ENCODE measurements at regions not wholly inside any gene's neighbourhood (a gene's known extent, or its start where the extent isn't known, plus 50 kb on each side); places are given as distances from the start of the nearest gene placed in this dataset.

- CTCF ChIA-PET = interaction anchor here (2.2 to 3.4 kb wide), 2 partner anchors 459 to 613 kb away, joined by 6 to 21 read pairs; no protein-coding TSS in a partner anchor
- H3K27ac Mint-ChIP-seq = no peak overlapping the region
- H3K36me3 Mint-ChIP-seq = no peaks in the 10 kb centered on the region
- H3K27me3 Mint-ChIP-seq = peaks cover 21% of the 10 kb centered on the region
- no peaks in the 10 kb centered on the region for H3K4me1 Mint-ChIP-seq
- no peak overlapping the region for H3K4me3 Mint-ChIP-seq
- no peaks in the 10 kb centered on the region for H3K9me3 Mint-ChIP-seq
- DNase-seq = no peak
Observed at GRCh38 chr2:235133837-235134236, 182.0 kb downstream of the SH3BP4 start.

DNA sequence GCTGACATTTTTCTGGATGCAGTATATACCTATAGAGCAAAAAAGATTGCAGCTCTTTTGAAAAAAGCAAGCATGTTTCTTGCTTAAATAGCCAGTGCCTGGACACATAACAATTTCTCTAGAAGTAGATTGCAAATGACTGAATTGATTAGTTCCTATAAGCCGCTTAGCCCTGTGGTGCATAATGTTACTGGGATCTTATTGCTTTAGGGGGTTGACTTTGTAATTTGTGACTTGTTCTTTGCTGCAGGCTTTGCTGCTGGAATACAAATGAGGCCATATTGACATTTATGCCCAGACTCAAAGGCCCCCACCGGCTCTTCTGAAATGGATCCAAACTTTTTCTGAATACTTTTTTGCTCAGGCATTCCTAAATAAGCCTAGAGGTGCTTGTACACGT lies 182.6 kb downstream of the SH3BP4 start:
- Mint-ChIP-seq H3K27me3 (peaks cover 21% of the 10 kb centered on the region), H3K4me3 (no peak overlapping the region), H3K4me1 (no peaks in the 10 kb centered on the region), H3K9me3 (no peaks in the 10 kb centered on the region), H3K27ac (no peak overlapping the region), H3K36me3 (no peaks in the 10 kb centered on the region)
- CTCF ChIA-PET = interaction anchor here (1.1 to 3.4 kb wide), 3 partner anchors 14 to 612 kb away, joined by 5 to 21 read pairs (median 6); no protein-coding TSS in a partner anchor
- no peak for DNase-seq

GRCh38 chr2:235135195-235135965 lies 183.6 kb downstream of the SH3BP4 start:
- Mint-ChIP-seq H3K27me3 (peaks cover 21% of the 10 kb centered on the region), H3K9me3 (no peaks in the 10 kb centered on the region), H3K4me1 (no peaks in the 10 kb centered on the region), H3K36me3 (no peaks in the 10 kb centered on the region), H3K27ac (no peak overlapping the region), H3K4me3 (no peak overlapping the region)
- DNase-seq = no peak
- CTCF ChIA-PET = interaction anchor here (0.6 to 3.4 kb wide), 7 partner anchors 15 to 611 kb away, joined by 3 to 21 read pairs (median 4); no protein-coding TSS in a partner anchor

- Mint-ChIP-seq H3K27me3 (peaks cover 21% of the 10 kb centered on the region), H3K9me3 (no peaks in the 10 kb centered on the region), H3K4me1 (no peaks in the 10 kb centered on the region), H3K27ac (no peak overlapping the region), H3K4me3 (no peak overlapping the region), H3K36me3 (no peaks in the 10 kb centered on the region)
- CTCF ChIA-PET = interaction anchor here (0.6 to 3.4 kb wide), 6 partner anchors 416 to 610 kb away, joined by 3 to 21 read pairs (median 4); no protein-coding TSS in a partner anchor
- peak; percentile 64 for DNase-seq
Observed at GRCh38 chr2:235135990-235136561, 184.3 kb downstream of the SH3BP4 start.

DNA sequence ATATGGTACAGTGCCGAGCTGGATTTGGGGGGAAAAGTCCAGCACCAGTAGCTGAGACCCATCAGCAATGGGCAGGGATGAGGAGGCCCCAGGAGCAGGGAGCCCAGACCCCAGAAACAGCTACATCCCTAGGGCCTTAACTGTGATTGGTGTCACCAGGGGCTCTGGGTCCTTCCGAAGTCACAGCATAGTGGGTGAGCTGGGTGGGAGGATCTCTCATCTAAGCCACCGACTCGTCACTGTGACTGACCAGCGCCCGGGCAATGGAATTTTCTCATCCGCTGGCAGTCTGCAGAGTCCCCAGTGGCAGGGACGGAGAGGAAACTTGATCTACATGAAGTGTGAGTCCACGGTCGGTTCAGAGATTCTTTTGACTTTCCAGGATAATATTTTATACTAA lies 186.5 kb downstream of the SH3BP4 start:
- Mint-ChIP-seq H3K4me1 (no peaks in the 10 kb centered on the region), H3K27ac (no peak overlapping the region), H3K9me3 (no peaks in the 10 kb centered on the region), H3K27me3 (peaks cover 21% of the 10 kb centered on the region), H3K36me3 (no peaks in the 10 kb centered on the region), H3K4me3 (no peak overlapping the region)
- DNase-seq = no peak
- CTCF ChIA-PET = interaction anchor here (2.2 kb wide), 1 partner anchor 457 kb away, joined by 5 read pairs; no protein-coding TSS in a partner anchor

GRCh38 chr2:235139956-235140800 lies 188.4 kb downstream of the SH3BP4 start:
- no peak for DNase-seq
- no peak overlapping the region for H3K4me3 Mint-ChIP-seq
- peaks cover 13% of the 10 kb centered on the region for H3K27me3 Mint-ChIP-seq
- CTCF ChIA-PET = no interaction called here
- H3K27ac Mint-ChIP-seq = no peak overlapping the region
- no peaks in the 10 kb centered on the region for H3K36me3 Mint-ChIP-seq
- H3K9me3 Mint-ChIP-seq = no peaks in the 10 kb centered on the region
- no peaks in the 10 kb centered on the region for H3K4me1 Mint-ChIP-seq

GRCh38 chr2:235140801-235141081 lies 188.9 kb downstream of the SH3BP4 start:
- Mint-ChIP-seq H3K4me3 (no peak overlapping the region), H3K27ac (no peak overlapping the region), H3K27me3 (peaks cover 7% of the 10 kb centered on the region), H3K4me1 (no peaks in the 10 kb centered on the region), H3K9me3 (no peaks in the 10 kb centered on the region), H3K36me3 (no peaks in the 10 kb centered on the region)
- no peak for DNase-seq
- CTCF ChIA-PET = no interaction called here

GRCh38 chr2:235141411-235142128 lies 189.8 kb downstream of the SH3BP4 start:
- no peaks in the 10 kb centered on the region for H3K9me3 Mint-ChIP-seq
- DNase-seq = no peak
- CTCF ChIA-PET = no interaction called here
- H3K27me3 Mint-ChIP-seq = peaks cover 4% of the 10 kb centered on the region
- no peak overlapping the region for H3K27ac Mint-ChIP-seq
- no peaks in the 10 kb centered on the region for H3K36me3 Mint-ChIP-seq
- no peak overlapping the region for H3K4me3 Mint-ChIP-seq
- no peaks in the 10 kb centered on the region for H3K4me1 Mint-ChIP-seq

DNA sequence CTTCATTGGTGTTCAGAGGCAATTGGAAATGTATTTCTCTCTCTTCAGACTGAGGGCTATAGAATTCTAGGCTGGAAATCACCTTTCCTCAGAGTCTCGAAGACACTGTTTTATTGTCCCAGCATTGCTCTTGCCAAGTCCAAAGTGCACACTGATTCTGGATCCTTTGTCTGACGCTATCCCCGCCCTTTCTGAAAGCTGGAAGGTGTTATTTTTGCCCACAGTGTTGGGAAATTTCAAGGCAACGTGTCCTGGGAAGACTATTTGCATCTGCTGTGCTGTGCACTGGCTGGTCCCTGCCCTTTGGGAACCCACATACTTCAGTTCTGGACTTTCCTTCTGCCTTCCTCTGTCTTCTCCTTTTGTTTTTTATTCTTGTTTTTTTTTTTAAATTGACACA lies 190.8 kb downstream of the SH3BP4 start:
- Mint-ChIP-seq H3K36me3 (no peaks in the 10 kb centered on the region), H3K27me3 (no peaks in the 10 kb centered on the region), H3K9me3 (no peaks in the 10 kb centered on the region), H3K4me1 (no peaks in the 10 kb centered on the region), H3K4me3 (no peak overlapping the region), H3K27ac (no peak overlapping the region)
- CTCF ChIA-PET = no interaction called here
- no peak for DNase-seq

DNA sequence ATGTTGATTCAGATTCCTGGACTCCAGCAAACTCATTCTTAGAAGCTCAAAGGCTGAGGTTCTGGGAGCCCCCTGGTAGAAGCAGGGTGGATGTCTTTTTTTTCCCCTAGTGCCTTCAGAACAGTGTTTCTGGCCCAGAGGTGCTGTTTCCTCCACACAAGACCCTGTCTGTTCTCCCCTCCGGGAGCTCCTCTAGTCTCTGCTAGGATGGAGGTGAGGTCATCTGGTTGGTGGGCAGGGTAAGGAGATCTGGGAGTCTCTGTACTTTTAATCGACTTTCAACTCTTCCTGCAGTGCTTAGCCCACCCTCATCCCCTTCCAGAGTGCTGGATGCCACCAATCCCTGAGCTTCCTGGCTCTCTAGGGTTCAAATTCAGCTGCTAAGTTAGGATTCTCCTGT lies 192.0 kb downstream of the SH3BP4 start:
- Mint-ChIP-seq H3K36me3 (no peaks in the 10 kb centered on the region), H3K27me3 (no peaks in the 10 kb centered on the region), H3K4me1 (no peaks in the 10 kb centered on the region), H3K27ac (no peak overlapping the region), H3K4me3 (no peak overlapping the region), H3K9me3 (no peaks in the 10 kb centered on the region)
- no peak for DNase-seq
- CTCF ChIA-PET = interaction anchor here (0.6 kb wide), 1 partner anchor 241 kb away, joined by 3 read pairs; no protein-coding TSS in a partner anchor

DNA sequence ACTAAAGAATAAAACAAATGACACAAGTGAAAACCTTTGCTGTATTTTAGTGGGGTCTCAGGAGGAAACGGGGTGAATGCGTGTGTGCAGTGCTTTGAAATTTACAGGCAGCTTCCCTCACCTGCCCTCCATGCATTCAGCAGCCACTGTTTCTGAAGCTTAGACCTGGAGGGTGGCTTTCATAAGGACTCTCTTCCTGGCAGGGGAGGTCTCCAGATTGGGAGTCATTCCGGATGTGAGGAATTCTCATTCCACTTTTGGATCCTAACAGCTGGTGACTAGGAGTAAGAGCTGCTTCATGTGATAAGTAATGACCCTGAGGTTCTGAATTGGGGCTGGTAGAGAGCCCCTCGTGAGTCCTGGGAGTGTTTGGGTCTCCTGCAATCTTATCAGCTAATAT lies 192.5 kb downstream of the SH3BP4 start:
- no peak overlapping the region for H3K4me3 Mint-ChIP-seq
- H3K4me1 Mint-ChIP-seq = no peaks in the 10 kb centered on the region
- CTCF ChIA-PET = no interaction called here
- no peaks in the 10 kb centered on the region for H3K9me3 Mint-ChIP-seq
- no peaks in the 10 kb centered on the region for H3K36me3 Mint-ChIP-seq
- H3K27ac Mint-ChIP-seq = no peak overlapping the region
- H3K27me3 Mint-ChIP-seq = peaks cover under 1% of the 10 kb centered on the region
- DNase-seq = no peak

DNA sequence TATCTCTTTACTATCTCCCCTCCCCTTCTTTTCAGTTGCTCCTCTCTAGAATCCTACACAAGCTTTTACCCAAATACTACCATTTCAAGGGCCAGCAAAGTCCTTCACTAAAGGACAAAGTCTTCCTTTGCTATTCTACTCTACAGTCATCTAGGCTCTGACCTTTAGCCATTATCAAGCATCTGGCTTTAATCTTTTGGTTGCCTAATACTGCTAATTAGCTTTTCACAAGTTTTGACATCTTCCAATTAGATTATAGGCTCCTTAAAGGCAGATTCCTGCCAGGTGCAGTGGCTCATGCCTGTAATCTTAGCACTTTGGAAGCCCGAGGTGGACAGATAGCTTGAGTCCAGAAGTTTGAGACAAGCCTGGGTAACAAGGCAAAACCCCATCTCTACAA lies 194.4 kb downstream of the SH3BP4 start:
- DNase-seq = no peak
- Mint-ChIP-seq H3K27me3 (peaks cover 8% of the 10 kb centered on the region), H3K4me1 (no peaks in the 10 kb centered on the region), H3K27ac (no peak overlapping the region), H3K9me3 (no peaks in the 10 kb centered on the region), H3K4me3 (no peak overlapping the region), H3K36me3 (no peaks in the 10 kb centered on the region)
- CTCF ChIA-PET = no interaction called here

DNA sequence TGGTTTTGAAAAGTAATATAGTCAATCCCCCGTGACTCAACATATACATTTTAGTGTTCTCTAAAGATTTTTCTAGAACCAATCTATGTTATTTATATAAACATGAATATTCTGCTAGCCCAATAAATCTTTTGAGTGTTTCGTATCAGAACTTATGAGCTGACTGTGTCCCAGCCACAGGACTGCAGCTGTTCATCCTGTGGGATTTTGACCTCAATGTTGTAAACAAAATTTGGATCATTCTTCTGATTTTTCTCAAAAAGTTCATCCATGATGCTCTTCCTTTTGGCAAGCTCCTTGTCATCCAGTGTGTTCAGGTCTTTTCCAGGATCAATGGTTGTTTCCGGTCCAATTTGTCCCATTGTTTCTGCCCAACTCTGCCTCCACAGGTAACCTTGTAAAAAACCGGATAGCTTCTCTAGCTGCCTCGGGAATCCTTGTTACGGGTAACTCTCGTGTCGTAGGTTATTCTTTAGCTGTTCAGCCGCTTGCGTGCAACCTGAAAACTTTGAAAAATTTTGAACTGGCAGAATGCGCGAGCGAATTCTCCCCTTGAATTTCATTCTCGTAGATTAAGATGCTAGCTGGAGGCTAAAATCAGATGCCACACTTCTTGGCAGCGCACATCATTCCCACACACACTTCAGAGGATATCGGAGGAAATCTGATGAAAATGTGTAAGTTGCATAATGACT lies 195.2 kb downstream of the SH3BP4 start:
- no peak for DNase-seq
- H3K4me1 Mint-ChIP-seq = no peaks in the 10 kb centered on the region
- no peaks in the 10 kb centered on the region for H3K9me3 Mint-ChIP-seq
- no peak overlapping the region for H3K27ac Mint-ChIP-seq
- no peaks in the 10 kb centered on the region for H3K36me3 Mint-ChIP-seq
- peaks cover 8% of the 10 kb centered on the region for H3K27me3 Mint-ChIP-seq
- no peak overlapping the region for H3K4me3 Mint-ChIP-seq
- CTCF ChIA-PET = no interaction called here

Data from activated naive CD4-positive, alpha-beta T cell treated with anti-CD3 and anti-CD28 coated beads, Interleukin-2, amount 10 ng/mL, durations not matched to agents 7 days and 5 days (primary cell).